HCT116 (cell line): ENCODE measurements at regions not wholly inside any gene's neighbourhood (a gene's known extent, or its start where the extent isn't known, plus 50 kb on each side); places are given as distances from the start of the nearest gene placed in this dataset.
"Not testable (repeated sequence)": the region's sequence is repeated elsewhere in the genome, so short reads cannot be mapped to it uniquely, and the experiment has no call there.

Experiments used
- CEBPB ChIP-seq: IDR thresholded peaks from 2 replicates; pipeline ENCODE4 v1.6.1; 2012; ENCODE audit warnings: low read depth
- EZH2phosphoT487 ChIP-seq: fragments of 200-600 bp; IDR thresholded peaks from 2 replicates; pipeline ENCODE4 v1.6.1; 2018; ENCODE audit warnings: antibody characterized with exemption, borderline replicate concordance
- JUND ChIP-seq: IDR thresholded peaks from 2 replicates; pipeline ENCODE4 v1.6.1; 2012
- MAX ChIP-seq: IDR thresholded peaks from 2 replicates; pipeline ENCODE4 v1.6.1; 2012
- POLR2A ChIP-seq: IDR thresholded peaks from 2 replicates; pipeline ENCODE4 v1.7.0; 2011; ENCODE audit warnings: borderline replicate concordance; ENCODE audit not compliant: insufficient read depth, insufficient read length; ENCODE audit errors: extremely low read depth
- POLR2AphosphoS5 ChIP-seq: IDR thresholded peaks from 2 replicates; pipeline ENCODE4 v1.6.1; 2011; ENCODE audit warnings: mild to moderate bottlenecking, low read depth, low read length, moderate library complexity
- RAD21 ChIP-seq: IDR thresholded peaks from 2 replicates; pipeline ENCODE4 v1.6.1; 2012; ENCODE audit warnings: low read depth, mild to moderate bottlenecking
- SP1 ChIP-seq: IDR thresholded peaks from 2 replicates; pipeline ENCODE4 v1.6.1; 2012; ENCODE audit warnings: low read depth
- SRF ChIP-seq: IDR thresholded peaks from 2 replicates; pipeline ENCODE4 v1.6.1; 2012; ENCODE audit warnings: low read depth
- TCF7L2 ChIP-seq: IDR thresholded peaks from 2 replicates; pipeline ENCODE4 v1.7.0; 2011; ENCODE audit warnings: borderline replicate concordance, inconsistent platforms; ENCODE audit not compliant: insufficient read depth, insufficient read length; ENCODE audit errors: extremely low read depth
- YY1 ChIP-seq: IDR thresholded peaks from 2 replicates; pipeline ENCODE4 v1.6.1; 2011; ENCODE audit warnings: low read length, low read depth, moderate library complexity, mild to moderate bottlenecking; ENCODE audit not compliant: insufficient replicate concordance; ENCODE audit errors: extremely low read depth
- ZFX ChIP-seq: fragments of 450-650 bp; IDR thresholded peaks from 2 replicates; pipeline ENCODE4 v1.6.1; 2017
- TF ChIP-seq, protein P1 (sequence below), 3 experiments: fragments of 200-600 bp in 1 of 3; sonication (generic) in 1 of 3; IDR thresholded peaks in 2 of 3; conservative IDR thresholded peaks in 1 of 3; 2 replicates each; pipeline ENCODE4 v1.5.1; 2012 to 2017; ENCODE audit warnings: low read depth in 2 of 3, low read length in 2 of 3, antibody characterized with exemption in 1 of 3, borderline replicate concordance in 1 of 3, control low read depth in 1 of 3, mild to moderate bottlenecking in 1 of 3, mixed read lengths in 1 of 3, mixed run types in 1 of 3, moderate library complexity in 1 of 3; ENCODE audit not compliant: insufficient read depth in 1 of 3
- TF ChIP-seq, protein P2 (sequence below): IDR thresholded peaks from 2 replicates; pipeline ENCODE4 v1.6.1; 2012; ENCODE audit warnings: low read depth

- not testable (repeated sequence) for TF ChIP-seq ZFX, TCF7L2, SP1, POLR2AphosphoS5, CEBPB, POLR2A, EZH2phosphoT487, JUND, YY1, SRF, MAX, RAD21
- TF ChIP-seq, protein P1, sequence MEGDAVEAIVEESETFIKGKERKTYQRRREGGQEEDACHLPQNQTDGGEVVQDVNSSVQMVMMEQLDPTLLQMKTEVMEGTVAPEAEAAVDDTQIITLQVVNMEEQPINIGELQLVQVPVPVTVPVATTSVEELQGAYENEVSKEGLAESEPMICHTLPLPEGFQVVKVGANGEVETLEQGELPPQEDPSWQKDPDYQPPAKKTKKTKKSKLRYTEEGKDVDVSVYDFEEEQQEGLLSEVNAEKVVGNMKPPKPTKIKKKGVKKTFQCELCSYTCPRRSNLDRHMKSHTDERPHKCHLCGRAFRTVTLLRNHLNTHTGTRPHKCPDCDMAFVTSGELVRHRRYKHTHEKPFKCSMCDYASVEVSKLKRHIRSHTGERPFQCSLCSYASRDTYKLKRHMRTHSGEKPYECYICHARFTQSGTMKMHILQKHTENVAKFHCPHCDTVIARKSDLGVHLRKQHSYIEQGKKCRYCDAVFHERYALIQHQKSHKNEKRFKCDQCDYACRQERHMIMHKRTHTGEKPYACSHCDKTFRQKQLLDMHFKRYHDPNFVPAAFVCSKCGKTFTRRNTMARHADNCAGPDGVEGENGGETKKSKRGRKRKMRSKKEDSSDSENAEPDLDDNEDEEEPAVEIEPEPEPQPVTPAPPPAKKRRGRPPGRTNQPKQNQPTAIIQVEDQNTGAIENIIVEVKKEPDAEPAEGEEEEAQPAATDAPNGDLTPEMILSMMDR (IDR thresholded peaks at IDR 0.05 in 2 of 3, conservative IDR thresholded peaks at IDR 0.05 in 1 of 3; ENCODE audit: borderline replicate concordance in 1 of 3, insufficient read depth in 1 of 3, low read depth in 2 of 3, low read length in 2 of 3): not testable (repeated sequence)
- TF ChIP-seq, protein P2, sequence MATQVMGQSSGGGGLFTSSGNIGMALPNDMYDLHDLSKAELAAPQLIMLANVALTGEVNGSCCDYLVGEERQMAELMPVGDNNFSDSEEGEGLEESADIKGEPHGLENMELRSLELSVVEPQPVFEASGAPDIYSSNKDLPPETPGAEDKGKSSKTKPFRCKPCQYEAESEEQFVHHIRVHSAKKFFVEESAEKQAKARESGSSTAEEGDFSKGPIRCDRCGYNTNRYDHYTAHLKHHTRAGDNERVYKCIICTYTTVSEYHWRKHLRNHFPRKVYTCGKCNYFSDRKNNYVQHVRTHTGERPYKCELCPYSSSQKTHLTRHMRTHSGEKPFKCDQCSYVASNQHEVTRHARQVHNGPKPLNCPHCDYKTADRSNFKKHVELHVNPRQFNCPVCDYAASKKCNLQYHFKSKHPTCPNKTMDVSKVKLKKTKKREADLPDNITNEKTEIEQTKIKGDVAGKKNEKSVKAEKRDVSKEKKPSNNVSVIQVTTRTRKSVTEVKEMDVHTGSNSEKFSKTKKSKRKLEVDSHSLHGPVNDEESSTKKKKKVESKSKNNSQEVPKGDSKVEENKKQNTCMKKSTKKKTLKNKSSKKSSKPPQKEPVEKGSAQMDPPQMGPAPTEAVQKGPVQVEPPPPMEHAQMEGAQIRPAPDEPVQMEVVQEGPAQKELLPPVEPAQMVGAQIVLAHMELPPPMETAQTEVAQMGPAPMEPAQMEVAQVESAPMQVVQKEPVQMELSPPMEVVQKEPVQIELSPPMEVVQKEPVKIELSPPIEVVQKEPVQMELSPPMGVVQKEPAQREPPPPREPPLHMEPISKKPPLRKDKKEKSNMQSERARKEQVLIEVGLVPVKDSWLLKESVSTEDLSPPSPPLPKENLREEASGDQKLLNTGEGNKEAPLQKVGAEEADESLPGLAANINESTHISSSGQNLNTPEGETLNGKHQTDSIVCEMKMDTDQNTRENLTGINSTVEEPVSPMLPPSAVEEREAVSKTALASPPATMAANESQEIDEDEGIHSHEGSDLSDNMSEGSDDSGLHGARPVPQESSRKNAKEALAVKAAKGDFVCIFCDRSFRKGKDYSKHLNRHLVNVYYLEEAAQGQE: not testable (repeated sequence)
Measured at GRCh38 chr2:35478121-35478520, 877.5 kb upstream of the CRIM1 start.
